Right hindlimb (tissue), 1 donor: ENCODE measurements at regions not wholly inside any gene's neighbourhood (a gene's known extent, or its start where the extent isn't known, plus 50 kb on each side); places are given as distances from the start of the nearest gene placed in this dataset.

Source experiments
- DNase-seq: peaks from one replicate; pipeline ENCODE4 v3.0.0-alpha.2; 2018

DNA sequence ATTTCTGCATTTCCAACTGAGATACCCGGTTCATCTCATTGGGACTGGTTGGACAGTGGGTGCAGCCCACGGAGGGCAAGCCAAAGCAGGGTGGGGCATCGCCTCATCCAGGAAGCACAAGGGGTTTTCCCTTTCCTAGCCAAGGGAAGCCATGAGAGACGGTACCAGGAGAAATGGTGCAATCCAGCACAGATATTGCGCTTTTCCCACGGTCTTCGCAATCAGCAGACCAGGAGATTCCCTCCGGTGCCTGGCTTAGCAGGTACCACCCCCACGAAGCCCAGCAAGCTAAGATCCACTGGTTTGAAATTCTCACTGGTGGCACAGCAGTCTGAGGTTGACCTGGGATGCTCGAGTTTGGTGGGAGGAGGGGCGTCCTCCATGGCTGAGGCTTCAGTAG, 527.0 kb downstream of the TLE1 start:
- DNase-seq = no peak

DNA sequence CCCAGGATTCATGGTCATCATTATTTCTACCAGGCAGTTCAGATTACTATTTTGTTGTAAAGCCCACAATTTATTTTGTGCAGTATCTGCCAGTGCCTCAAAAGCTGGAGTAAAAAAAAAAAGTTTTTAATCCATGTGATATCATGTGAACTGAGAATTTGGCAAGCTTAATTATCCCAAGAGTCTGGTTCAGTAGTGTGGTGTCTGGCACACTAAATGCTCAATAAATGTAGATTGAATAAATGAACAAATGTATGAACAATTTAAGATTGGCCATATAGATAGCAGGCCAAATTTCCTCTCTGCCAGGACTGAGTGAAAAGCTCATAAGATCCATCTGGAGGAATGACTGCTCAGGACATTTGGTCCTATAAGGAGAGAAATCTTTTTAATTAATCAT, 533.0 kb downstream of the TLE1 start:
- DNase-seq = no peak

DNA sequence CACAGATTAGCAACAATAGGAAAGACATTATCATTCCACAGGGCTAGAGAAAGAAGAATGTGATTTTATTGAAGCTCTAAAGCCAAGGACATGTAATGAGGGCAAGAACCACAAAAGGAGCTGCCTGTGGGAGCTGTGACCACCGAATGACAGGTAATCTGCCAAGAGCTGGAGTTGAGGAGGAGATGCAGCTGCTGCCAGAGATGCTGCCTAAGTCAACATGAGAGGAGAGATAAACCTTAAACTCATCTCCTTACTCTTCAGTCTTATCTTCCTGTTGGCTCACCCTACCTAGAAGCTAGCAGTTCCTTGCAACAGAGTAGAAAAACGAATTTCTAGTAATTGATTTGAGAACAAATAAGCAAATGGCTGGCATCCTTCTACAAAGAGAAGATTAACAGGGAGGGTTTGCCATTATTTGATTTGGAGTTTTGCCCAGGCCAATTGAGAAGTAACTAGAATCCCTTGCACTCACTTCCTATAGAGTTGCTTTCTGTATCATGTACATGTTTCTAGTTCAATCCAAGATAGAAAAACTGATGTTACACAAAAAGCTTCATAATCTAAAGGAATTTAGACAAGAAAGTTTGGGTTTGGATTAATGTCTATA, 539.2 kb downstream of the TLE1 start:
- DNase-seq = no peak

DNA sequence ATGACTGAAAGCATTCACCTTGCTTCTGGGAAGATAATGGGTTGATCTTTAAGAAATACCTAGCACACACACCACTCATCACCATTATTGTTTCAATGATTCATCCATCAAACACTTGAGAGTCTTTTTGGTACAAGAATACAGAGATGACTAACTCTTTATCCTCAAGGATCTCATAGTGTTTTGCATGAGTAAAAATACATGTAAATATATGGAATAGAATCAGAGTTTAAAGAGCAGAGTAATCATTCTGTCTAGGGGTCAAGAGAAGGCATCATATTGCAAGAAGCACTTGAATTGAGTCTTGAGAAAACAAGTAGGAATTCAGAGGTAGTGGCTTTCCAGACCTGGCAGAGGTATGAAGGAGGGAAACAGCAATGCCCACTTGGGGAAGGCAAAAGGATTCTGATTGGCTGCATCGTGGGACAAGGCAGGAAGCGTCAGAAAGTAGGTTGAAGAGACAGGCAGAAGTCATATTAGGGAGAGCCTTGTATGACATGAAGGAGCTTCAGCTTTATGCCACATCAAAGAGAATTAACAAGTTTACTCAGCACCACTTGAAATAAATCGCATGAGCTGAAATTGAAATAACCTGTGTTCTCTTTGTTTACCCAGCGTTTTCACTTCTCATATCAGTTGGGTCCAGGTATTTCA, 542.5 kb downstream of the TLE1 start:
- DNase-seq = no peak

DNA sequence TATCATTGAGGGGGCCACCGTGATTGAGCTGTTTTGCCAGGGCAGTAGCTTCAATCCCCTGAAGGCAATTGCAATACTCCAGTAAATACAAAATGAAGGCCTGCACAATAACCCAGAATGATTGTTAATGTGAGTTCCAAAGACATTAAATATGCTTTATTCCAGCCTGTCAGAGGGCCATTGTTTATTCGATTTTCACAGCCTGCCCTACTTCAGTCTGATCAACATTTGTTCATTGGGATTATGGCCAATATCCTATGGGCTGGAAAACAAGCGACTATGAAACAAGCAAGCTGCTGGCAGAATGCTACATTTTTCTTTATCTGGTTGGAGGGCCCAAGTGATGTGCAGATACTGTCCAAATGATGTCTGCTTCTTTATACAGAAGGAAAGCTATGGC, 543.1 kb downstream of the TLE1 start:
- DNase-seq = no peak

DNA sequence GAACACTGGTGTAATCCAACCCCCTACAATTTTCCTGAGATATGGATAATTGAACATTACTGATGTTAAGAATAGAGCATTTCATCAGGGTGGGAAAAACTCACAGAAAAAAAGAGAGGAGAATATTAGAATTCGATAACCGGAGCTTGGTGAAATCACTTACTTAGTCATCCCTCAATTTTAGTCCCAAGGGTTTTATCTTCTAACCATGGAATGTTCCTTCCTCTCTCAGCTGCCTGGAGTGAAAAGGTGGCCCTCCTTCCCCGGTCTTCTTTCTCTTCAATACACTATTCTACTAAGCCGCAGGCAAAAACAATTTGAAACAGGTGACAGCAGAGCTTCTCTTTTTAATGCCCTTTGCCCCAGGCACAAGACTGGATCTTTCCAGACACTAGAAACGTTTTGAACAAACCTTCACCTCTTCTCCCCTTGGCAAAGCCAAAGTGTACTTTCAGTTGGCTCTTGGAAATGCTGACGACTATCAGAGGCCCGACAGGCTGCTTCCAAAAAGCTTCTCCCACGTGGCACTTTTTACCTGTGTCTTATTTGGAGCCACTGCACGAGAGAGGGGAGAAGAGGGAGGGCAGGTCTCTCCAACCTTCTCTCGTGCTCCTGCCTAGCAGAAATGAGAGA, 543.9 kb downstream of the TLE1 start:
- DNase-seq = no peak

DNA sequence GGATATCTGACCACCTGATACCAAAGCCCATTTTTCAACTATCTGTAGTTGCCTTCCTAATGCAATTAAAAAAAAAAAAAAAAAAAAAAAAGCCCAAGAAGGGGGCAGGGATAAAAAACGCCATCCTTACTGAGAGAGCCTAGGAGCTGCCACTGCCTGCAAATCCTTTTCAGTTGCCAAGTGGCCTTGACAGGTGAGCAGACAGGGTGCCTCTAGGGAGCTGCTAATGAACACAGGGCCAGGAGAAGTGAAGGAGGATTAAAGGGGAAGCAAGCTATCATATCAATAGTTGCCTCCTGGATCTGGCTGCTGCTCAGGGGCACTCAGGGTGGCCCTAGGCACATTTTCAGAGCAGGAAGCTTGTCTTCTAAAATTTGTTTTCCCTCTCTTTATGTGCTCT, 547.4 kb downstream of the TLE1 start:
- DNase-seq = no peak

DNA sequence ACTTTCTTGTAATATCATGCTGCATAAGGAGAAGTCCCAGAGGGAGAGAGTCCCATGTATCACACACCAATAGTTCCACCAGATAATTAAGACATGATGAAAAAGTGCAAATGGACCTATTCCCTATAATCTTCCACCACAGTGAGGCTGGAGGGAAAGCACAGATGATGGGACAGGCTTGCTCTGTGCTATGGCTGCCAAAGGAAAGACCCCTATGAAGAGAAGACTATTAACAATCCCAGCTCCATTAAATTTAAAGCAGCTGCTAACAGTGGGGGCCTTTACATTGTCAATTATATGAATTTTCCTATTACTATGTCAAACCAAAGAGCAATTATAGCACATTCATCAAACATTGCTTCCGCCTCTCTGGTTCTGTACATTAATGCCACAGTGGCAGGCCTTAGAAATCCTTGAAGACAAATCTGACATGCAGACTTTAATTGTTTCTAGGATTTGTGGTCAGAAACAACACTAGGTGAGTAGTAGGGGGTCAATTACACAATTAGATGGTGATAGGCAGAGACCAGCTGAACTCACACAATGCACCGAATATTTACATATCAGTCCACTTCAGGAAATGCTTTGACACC, 551.3 kb downstream of the TLE1 start:
- no peak for DNase-seq

DNA sequence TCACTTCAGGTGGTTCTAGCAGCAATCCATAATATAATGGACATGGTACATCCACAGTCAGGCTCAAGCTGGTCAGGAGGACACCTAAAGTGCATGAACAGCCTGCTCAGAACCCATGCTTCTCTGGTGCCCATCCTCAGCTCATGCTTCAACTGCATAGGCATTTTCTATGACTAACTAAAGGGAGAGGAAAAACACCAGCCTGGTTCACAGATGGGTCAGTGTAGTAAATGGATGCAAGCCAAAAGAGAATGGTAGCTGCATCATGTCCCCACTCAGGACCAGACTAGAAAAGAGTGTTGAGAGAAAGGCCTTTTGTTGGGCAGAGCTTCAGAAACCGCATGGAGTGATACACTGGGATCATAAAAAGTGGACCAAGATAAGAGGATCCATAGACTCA, 556.6 kb downstream of the TLE1 start:
- no peak for DNase-seq

DNA sequence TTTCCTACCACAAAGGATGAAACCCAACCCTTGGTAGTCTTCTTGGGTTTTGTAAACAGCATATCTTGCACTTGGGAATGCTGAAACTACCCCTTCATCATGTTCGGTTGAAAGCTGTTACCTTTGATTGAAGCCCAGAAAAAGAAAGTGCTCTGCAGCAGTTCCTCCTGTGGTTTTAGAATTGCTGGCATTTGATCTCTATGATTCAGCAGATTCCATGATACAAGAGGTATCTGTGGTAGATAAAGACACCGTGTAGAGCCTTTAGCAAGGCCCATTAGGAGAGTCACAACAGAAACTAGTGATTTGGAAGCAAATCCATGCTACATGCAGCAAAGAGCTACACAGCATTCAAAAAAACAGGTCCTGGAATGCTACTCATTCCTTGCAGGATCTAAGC, 557.0 kb downstream of the TLE1 start:
- no peak for DNase-seq

DNA sequence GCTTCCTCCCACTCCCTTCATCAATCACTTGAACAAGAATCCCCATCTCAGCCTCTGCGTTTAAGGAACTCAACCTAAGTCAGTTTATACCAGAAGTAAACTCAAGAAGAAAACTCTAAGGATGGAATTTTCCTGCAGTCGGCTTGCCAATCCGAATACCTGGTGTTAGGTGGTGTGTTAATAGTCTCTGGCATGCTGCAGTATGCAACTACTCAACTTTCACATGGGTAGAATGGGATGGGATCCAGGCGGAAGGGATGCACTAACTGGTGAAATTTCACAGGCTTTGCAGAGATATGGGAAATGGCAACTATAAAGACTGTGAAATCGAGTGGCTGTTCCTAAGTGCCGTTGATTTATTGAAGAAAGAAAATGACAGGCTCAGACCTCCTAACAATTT, 560.6 kb downstream of the TLE1 start:
- DNase-seq = no peak

DNA sequence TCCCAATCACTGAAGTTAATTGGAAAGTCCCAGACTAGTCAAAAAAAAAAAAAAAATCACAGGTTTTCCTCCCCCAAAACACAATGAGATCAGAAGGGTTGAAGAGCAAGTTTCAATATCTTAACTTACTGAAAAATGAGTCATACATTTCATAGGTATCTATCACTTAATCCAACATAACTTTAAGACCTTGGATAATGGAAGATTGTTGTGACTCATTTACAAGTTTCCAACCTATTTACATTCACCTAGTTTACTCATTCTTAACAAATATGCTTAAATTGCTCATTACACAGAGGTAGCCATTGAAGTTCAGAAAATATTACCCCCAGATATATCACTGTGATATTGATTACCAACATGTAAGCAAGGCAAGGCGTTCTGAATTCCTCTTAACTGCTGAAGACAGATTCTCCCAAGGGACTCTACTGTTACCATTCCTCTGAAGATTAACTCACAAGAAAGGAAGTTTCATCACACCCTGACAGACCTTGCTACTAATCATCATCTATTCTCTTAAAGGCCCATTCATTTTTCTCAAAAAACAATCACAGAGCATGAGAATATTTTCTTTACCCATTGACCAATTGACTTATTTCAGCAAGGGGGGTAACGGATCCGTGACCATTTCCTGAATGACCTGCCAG, 563.8 kb downstream of the TLE1 start:
- DNase-seq = no peak

DNA sequence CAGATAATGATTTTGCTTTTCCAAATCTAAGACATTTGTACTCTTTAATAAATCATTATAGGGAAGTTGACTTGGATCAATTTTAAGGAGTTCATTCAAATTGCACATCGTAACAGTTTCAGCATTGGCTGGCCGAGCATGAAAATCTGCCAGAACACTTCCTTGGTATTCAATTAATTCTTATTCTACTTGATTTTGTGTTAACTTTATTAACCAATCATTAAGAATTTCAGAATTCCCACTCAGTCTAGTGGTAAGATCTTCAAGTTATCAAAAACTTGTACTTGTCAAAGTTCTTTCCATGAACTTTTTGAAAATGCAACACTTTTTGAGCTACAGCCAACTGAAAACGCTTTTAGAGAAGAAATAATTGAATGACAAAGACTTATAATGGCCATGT, 565.8 kb downstream of the TLE1 start:
- DNase-seq = no peak

DNA sequence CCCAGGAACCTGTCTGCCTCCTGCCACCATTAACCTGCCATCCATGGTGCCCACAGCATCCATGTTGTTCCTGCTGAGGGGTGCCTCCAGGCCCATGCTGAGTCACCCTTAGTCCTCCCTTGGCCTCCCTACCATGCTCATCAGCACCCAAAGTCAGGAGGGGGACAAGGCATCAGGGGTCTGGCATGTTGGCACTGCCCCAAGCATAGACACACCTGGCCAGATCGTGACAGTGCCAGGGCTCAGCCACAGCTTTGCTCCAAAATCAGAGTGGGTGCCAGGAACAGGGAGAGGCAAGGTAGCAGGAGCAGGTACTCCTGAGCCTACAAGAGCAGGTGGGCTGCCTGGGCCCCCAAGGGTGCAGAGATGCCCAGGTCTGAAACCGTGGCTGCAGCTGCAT, 566.6 kb downstream of the TLE1 start:
- DNase-seq = no peak

DNA sequence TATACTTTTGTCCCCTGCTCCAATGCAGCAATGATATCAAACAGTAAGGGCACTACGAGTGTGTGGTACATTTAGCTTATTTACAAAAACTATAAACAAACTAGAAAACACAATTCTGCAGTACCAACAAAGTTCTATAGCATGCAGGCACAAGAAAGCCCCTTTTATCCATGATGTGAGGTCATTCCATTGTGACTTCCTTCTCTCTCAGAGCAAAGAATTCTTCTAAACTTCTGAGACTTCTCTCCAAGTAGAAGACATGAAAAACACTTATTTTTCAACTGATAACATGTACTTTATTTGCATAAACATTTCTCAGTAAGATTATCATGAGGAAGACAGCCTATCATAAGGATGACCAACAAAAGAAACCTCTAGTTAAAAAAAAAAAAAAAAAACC, 569.8 kb downstream of the TLE1 start:
- DNase-seq = no peak

DNA sequence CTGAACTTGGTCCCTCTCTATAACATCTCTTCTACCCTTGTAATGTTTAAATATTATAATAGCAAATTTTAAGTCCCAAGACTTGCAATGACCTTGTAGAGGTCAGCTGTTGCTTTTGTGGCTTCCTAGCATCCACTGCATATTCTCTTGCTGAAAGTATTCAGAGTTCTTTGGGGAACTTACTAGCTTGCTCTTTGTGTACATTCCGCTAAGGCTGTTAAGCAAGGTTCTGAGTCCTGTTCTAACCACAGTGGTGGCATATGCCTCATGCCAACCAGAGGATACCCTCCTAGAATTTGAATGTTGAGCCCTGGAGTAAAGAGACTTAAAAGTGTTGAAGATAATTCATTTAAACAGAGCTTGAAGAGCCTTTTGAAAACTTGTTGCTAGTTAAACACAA, 570.9 kb downstream of the TLE1 start:
- no peak for DNase-seq

DNA sequence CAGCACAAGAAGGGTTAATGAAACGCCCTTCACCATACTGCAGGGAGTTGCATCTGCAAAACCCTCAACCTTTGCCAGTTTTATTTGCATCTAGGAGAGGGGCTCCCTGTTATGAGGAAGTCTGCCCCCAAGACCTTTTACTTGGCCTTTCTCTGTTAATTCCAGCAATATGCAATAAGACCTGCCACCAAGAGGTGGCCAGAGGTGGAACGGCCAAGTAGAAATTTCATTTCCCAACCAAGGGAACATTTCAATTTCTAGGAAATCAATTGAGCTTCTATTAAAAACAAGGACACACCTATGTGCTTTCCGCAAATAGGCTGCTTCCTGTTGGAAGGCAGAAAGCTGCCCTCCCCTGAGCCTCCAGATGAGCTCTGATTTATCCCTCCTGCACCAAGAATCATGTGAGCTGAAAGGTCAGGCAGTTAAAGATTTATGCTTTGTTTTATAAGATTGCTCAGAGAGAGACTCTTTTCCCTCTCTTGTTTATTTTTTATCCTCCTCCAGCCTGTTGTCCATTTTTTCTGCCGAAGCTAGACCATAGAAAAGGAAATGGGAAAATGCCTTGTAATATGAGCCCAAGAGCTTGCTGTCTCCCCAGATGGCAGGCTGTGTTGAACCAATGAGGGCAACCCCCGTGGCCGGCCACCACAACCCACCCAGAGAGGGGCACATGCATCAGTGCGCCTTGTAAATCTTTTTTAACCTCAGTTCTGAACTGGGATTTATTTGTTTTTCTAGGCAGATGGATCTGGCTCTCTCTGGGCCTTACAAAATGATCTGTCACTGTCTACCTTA, 572.8 kb downstream of the TLE1 start:
- peak; percentile 36 for DNase-seq

DNA sequence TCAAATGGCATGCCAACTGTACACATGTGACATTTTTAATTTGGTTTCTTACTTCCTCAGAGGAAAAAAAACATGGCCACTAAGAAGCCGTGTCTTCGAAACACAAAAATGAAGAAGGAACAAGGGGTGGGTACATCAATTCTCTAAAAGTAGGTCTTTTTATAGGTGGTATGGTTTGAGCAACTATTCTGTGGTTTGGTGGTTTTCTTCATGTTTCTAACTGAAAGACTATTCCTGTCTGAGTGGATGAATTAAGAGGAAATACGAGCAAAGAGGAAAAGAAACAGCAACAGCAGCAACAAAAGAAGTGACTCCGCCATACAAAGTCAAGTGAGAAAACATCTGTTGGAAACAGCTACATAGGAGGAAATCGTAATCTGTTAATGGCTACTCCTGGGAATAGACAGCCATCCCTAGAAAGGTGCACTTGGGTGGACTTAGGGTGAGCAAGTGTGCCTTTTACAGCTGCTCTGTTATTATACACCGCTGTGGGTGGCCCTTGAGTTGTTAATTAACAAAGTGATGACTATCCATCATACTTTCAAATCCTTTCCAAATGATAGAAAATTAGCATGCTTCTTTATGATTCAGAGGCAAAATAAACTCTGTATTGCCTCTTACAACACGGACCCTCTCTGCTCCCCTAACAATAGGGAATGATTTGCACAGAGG, 575.8 kb downstream of the TLE1 start:
- no peak for DNase-seq

DNA sequence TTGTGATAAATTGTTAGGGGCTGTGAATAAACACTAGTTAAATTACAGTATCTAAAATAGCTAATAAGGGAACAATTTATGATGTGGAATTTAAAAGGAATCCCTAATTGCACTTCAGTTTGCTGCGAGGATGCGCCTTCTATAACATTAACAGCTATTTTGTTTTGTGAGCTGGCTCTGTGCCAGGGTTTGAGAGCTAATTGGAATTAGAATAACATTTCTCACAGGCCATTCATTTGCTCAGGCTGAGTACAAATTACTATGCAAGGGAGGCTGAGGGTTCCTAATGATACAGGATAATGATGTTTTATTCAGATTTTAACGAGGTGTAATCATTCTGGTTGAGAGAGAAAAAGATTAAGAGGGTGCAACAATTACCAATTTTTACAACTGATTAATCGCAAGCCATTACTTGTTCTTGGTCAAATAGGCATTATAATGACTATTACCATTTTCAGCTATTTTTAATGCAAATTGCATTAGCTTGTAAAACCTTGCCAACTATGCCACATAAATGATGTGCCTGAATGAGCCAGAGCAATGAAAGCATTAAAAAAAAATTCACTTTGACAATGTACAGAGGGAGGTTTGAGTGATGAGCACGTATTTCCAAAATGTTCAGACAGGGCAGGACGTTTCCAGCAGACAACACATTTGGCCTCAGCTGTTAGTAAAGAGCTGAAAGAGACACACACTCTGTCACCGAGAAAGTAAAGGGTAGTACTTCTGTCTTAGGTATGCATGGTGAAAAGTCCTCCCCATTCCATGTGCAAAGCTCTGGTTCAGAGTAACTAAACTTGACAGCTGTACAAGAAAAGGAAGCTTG, 576.5 kb downstream of the TLE1 start:
- no peak for DNase-seq

DNA sequence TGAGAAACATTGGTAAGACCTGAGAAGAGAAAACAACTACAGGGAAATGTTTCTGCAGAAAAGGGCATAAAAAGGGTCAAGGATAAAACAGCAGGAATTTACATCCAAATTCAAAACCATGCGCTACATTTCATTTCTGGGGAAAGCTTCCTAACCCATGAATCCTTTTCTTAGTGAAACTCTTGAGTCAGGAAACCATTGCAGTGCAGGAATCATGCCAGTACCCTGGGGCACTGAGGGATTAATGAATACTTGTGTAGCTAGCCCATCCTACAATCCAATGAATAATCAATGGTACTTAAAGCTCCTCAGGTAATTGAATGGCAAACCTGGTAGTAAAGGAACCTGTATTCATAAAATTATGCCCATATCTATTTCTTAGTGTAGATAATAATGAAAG, 580.5 kb downstream of the TLE1 start:
- DNase-seq = no peak

DNA sequence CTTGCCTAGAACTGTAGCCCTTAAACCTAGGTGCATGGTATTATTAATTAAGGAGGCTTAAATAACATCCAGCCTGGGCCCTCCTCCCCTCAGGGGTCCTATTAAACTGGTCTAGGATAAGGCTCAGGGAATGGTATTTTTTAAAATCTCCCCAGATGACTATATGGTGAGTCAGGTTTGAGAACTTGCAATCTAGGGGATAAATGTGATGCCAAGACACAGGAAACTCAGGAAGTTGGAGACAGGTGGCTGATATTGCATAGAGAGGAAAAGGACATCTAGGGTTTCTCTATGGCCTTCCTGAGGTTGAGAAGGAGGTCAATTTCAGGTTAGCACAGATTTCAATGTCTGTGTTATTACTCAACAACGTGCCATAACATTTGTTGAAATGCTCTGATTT, 581.0 kb downstream of the TLE1 start:
- DNase-seq = no peak
